ENCODE measurements at regions not wholly inside any gene's neighbourhood (a gene's known extent, or its start where the extent isn't known, plus 50 kb on each side); places are given as distances from the start of the nearest gene placed in this dataset.
"Not testable (repeated sequence)": the region's sequence is repeated elsewhere in the genome, so short reads cannot be mapped to it uniquely, and the experiment has no call there.

- TF ChIP-seq, protein P1, sequence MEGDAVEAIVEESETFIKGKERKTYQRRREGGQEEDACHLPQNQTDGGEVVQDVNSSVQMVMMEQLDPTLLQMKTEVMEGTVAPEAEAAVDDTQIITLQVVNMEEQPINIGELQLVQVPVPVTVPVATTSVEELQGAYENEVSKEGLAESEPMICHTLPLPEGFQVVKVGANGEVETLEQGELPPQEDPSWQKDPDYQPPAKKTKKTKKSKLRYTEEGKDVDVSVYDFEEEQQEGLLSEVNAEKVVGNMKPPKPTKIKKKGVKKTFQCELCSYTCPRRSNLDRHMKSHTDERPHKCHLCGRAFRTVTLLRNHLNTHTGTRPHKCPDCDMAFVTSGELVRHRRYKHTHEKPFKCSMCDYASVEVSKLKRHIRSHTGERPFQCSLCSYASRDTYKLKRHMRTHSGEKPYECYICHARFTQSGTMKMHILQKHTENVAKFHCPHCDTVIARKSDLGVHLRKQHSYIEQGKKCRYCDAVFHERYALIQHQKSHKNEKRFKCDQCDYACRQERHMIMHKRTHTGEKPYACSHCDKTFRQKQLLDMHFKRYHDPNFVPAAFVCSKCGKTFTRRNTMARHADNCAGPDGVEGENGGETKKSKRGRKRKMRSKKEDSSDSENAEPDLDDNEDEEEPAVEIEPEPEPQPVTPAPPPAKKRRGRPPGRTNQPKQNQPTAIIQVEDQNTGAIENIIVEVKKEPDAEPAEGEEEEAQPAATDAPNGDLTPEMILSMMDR (IDR thresholded peaks at IDR 0.05; ENCODE audit: low read depth, low read length, missing control alignments) = no peak
- no peak overlapping the region for H3K4me3 ChIP-seq (replicated peaks; ENCODE audit: low read depth, low read length)
- no peak for DNase-seq (ENCODE audit: extremely low read depth, low read depth)
Measured at GRCh38 chr2:75390169-75390568, 170.6 kb downstream of the EVA1A start.

GRCh38 chr2:75389271-75389670, 171.5 kb downstream of the EVA1A start:
- H3K4me3 ChIP-seq (replicated peaks; ENCODE audit: low read depth, low read length) = no peak overlapping the region
- no peak for DNase-seq (ENCODE audit: extremely low read depth, low read depth)
- TF ChIP-seq, protein P1 (IDR thresholded peaks at IDR 0.05; ENCODE audit: low read depth, low read length, missing control alignments) = no peak

- DNase-seq (ENCODE audit: extremely low read depth, low read depth) = no peak
- H3K4me3 ChIP-seq (replicated peaks; ENCODE audit: low read depth, low read length) = no peak overlapping the region
- TF ChIP-seq, protein P1 (IDR thresholded peaks at IDR 0.05; ENCODE audit: low read depth, low read length, missing control alignments) = no peak
Measured at GRCh38 chr2:75381032-75381431, 179.7 kb downstream of the EVA1A start.

DNA sequence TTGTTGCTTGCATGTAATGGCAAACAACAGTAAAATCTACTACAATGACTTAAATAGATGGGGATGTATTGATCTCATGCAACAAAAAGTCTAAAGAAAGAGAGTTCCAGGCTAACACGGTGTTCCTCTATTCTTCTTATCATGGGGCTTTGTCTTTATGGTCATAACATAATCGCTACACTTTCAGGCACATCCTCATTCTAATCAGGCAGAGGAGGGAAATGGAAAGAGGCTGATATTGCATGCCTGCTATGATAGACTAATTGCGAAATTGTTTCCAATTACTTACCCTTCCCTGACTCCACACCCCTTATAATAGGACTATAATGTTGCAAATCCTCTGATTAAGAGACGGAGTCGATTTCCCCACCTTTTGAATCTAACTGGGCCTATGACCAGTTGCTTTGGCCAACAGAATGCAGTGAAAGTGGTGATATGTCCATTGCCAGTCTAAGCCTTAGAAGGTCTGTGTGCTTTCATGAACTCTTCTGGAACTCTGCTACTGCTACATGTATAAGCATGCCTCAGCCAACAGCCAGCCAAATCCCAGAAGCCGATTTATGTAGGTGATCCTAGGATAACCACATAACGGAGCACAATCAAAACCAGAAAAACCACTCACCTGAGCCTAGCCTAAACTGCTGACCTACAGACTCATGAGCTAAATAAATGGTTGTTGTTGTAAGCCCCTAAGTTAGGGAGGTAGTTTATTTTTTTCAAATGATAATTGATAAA, 180.3 kb upstream of the TACR1 start:
- TF ChIP-seq, protein P1 (IDR thresholded peaks at IDR 0.05; ENCODE audit: low read depth, low read length, missing control alignments) = no peak
- no peak overlapping the region for H3K4me3 ChIP-seq (replicated peaks; ENCODE audit: low read depth, low read length)
- no peak for DNase-seq (ENCODE audit: extremely low read depth, low read depth)

GRCh38 chr2:75375646-75376582, 176.6 kb upstream of the TACR1 start:
- TF ChIP-seq, protein P1 (IDR thresholded peaks at IDR 0.05; ENCODE audit: low read depth, low read length, missing control alignments) = no peak
- DNase-seq (ENCODE audit: extremely low read depth, low read depth) = no peak
- H3K4me3 ChIP-seq (replicated peaks; ENCODE audit: low read depth, low read length) = no peak overlapping the region

DNA sequence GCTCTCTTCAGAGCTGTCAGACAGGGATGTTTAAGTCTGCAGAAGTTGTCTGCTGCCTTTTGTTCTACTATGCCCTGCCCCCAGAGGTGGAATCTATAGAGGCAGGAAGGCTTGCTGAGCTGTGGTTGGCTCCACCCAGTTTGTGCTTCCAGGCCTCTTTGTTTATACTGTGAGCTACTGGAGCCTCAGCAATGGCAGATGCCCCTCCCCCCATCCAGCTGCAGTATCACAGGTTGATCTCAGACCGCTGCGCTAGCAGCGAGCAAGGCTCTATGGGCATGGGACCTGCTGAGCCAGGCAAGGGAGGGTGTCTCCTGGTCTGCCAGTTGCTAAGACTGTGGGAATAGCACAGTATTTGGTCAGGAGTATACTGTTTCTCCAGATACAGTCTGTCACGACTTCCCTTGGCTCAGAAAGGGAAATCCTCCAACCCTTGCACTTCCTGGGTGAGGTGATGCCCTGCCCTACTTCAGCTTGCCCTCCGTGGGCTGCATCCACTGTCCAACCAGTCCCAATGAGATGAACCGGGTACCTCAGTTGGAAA, 175.2 kb upstream of the TACR1 start:
- peak; percentile 6 for DNase-seq (ENCODE audit: extremely low read depth, low read depth)
- H3K4me3 ChIP-seq (replicated peaks; ENCODE audit: low read depth, low read length) = not testable (repeated sequence)

DNA sequence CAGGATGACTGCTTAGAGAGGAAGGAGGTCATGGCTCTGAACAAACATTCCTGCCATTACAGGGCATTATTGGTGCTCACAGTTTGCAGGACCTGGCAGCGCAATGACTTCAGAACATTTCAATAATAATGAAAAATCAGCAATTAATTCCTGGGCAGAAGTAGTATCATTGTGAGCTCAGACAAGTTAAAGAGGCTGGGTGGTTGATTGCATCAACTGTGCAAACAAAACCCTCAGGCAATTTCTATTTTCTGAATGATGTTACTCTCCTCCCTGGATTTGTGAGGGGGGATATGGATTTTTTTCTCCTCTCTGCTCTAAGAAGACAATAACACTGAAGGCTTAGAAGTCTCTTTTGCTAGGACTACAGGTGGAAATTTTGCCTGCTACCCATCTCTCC, 168.1 kb upstream of the TACR1 start:
- DNase-seq (ENCODE audit: extremely low read depth, low read depth) = no peak
- no peak overlapping the region for H3K4me3 ChIP-seq (replicated peaks; ENCODE audit: low read depth, low read length)
- TF ChIP-seq, protein P1 (IDR thresholded peaks at IDR 0.05; ENCODE audit: low read depth, low read length, missing control alignments) = no peak
